Neutrophil (primary cell): ENCODE measurements at regions not wholly inside any gene's neighbourhood (a gene's known extent, or its start where the extent isn't known, plus 50 kb on each side); places are given as distances from the start of the nearest gene placed in this dataset.
"Not testable (repeated sequence)": the region's sequence is repeated elsewhere in the genome, so short reads cannot be mapped to it uniquely, and the experiment has no call there.

Source experiments
- H3K27ac ChIP-seq: fragments of 200-600 bp; sonication (generic); 2 replicates; pipeline ENCODE4 v1.5.1; 2016; ENCODE audit warnings: mild to moderate bottlenecking, moderate library complexity
- H3K27me3 ChIP-seq: fragments of 200-600 bp; sonication (generic); 2 replicates; pipeline ENCODE4 v1.6.0; 2016; ENCODE audit warnings: mild to moderate bottlenecking
- H3K36me3 ChIP-seq: fragments of 200-600 bp; sonication (generic); 2 replicates; pipeline ENCODE4 v1.5.1; 2017
- H3K4me1 ChIP-seq, 2 experiments: fragments of 200-600 bp in 1 of 2; sonication (generic) in 1 of 2; 1 replicate in 1 of 2; 2 replicates in 1 of 2; pipeline versions ENCODE4 v1.5.1 to v1.6.1; 2013 to 2016; ENCODE audit warnings: low read depth in 1 of 2, low read length in 1 of 2, mild to moderate bottlenecking in 1 of 2, moderate library complexity in 1 of 2; ENCODE audit not compliant: control insufficient read depth in 1 of 2, insufficient read depth in 1 of 2
- H3K4me3 ChIP-seq, 2 experiments: fragments of 200-600 bp in 1 of 2; sonication (generic) in 1 of 2; 1 replicate in 1 of 2; 2 replicates in 1 of 2; pipeline ENCODE4 v1.5.1; 2013 to 2016; ENCODE audit warnings: low read depth in 1 of 2, low read length in 1 of 2, mild to moderate bottlenecking in 1 of 2, moderate library complexity in 1 of 2
- H3K9me3 ChIP-seq: fragments of 200-600 bp; sonication (generic); 2 replicates; pipeline ENCODE4 v1.5.1; 2016
- CTCF ChIP-seq: fragments of 200-600 bp; sonication (generic); IDR thresholded peaks from 2 replicates; pipeline ENCODE4 v1.5.1; 2016; ENCODE audit warnings: antibody characterized with exemption

DNA sequence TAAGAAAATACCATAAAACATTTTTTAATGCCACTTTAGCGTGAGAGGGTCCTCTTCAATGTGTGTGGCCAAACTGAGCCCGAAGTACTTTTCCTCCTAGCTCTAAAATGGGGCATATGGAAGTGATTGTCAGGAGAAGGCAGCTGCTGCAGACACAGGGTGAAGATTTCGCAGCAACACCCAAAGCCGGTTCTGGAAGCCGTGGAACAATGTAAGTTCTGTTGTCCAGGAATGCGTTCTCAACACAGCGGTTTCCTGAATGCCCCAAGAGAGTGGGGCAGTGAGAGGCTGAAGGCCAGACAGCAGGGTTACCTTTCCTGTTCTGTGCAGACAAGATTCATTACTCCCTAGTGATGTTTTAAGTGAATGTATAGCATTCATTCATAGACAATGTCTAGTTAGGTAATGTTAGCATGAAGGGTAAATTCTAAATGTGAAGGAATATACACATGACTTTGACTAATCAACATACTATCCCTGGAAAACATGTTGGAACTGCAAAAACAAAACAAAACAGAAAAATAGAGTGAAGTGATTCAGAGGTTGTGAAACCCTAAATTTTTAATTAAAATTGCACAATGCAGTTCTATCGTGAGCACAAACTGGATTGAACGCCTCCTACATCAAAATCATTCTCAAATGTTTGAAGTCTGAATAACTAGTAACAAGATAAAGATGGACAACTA is 197.0 kb upstream of the SEMA6A start:
- no peak for TF ChIP-seq CTCF
- H3K4me3 ChIP-seq = no peak overlapping the region
- H3K36me3 ChIP-seq = no peaks in the 10 kb centered on the region
- H3K4me1 ChIP-seq = no peaks in the 10 kb centered on the region
- H3K27me3 ChIP-seq = no peaks in the 10 kb centered on the region
- H3K9me3 ChIP-seq = no peaks in the 10 kb centered on the region
- H3K27ac ChIP-seq = no peak overlapping the region

GRCh38 chr5:116769953-116770352 is 195.3 kb upstream of the SEMA6A start:
- H3K4me1 ChIP-seq, H3K27me3 ChIP-seq, H3K4me3 ChIP-seq, H3K27ac ChIP-seq, H3K9me3 ChIP-seq, H3K36me3 ChIP-seq: not testable (repeated sequence)

DNA sequence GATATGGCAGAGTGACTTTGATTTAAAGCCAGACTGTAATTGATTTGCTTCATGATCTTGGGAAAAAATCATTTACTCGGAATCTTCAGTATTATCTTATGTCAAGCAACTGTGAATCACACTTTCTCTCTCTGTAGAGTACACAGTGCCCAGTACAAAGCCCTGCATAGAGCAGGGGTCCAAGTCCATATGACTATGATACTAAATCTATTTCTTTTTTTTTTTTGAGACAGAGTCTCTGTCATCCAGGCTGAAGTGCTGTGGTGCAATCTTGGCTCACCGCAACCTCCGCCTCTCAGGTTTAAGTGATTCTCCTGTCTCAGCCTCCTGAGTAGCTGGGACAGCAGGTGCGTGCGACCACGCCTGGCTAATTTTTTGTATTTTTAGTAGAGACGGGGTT is 194.8 kb upstream of the SEMA6A start:
- H3K27ac ChIP-seq = no peak overlapping the region
- TF ChIP-seq CTCF = no peak
- H3K4me3 ChIP-seq = no peak overlapping the region
- no peaks in the 10 kb centered on the region for H3K27me3 ChIP-seq
- no peaks in the 10 kb centered on the region for H3K4me1 ChIP-seq
- H3K36me3 ChIP-seq = no peaks in the 10 kb centered on the region
- H3K9me3 ChIP-seq = no peaks in the 10 kb centered on the region

DNA sequence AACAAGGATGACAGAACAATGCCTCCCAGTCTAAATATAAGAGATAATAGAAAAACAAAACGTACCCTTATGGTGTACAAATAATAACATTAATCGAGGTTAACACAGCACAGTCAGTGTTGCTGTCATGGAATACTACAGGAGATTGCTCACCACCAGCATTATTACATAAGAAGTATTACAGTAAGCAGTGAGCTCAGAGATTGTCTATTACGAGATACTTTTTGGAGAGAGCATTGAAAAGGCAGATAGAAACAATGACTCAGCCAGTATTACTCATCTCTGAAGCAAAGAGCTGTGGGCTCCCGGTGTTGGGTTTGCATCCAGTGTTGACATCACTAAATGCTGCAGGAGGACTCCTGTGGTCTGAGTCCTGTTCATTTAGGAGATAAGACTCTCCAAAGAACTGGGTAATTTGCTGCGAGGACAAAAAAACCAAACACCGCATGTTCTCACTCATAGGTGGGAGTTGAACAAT is 191.9 kb upstream of the SEMA6A start:
- Histone ChIP-seq H3K27ac (no peak overlapping the region), H3K4me3 (no peak overlapping the region), H3K4me1 (no peaks in the 10 kb centered on the region), H3K36me3 (no peaks in the 10 kb centered on the region), H3K27me3 (no peaks in the 10 kb centered on the region), H3K9me3 (no peaks in the 10 kb centered on the region)
- TF ChIP-seq CTCF = no peak

DNA sequence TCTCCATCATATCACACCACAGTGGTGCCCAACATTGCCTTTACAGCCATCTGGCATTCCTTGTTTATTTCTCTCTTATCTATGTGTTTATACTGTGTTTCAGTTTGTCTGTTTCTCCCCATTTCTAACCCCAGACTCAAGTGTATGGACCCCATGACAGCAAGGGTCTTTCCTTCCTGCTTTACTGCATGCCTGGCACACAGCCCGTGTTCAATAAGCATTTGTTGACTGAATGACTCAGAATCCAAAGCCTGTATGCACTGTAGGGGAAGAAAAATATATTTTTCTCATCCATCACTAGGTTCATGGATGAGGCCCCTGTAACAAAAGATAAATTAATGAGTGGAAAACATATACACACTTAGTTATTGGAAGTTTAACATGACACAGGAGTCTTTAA is 190.8 kb upstream of the SEMA6A start:
- Histone ChIP-seq H3K4me1 (no peaks in the 10 kb centered on the region), H3K4me3 (no peak overlapping the region), H3K9me3 (no peaks in the 10 kb centered on the region), H3K36me3 (no peaks in the 10 kb centered on the region), H3K27ac (no peak overlapping the region), H3K27me3 (no peaks in the 10 kb centered on the region)
- TF ChIP-seq CTCF = no peak

GRCh38 chr5:116764941-116765340 is 190.3 kb upstream of the SEMA6A start:
- Histone ChIP-seq H3K4me3 (no peak overlapping the region), H3K27me3 (no peaks in the 10 kb centered on the region), H3K27ac (no peak overlapping the region), H3K9me3 (no peaks in the 10 kb centered on the region), H3K36me3 (no peaks in the 10 kb centered on the region), H3K4me1 (no peaks in the 10 kb centered on the region)
- no peak for TF ChIP-seq CTCF
